Gastrocnemius medialis (tissue), 4 donors: ENCODE measurements at regions not wholly inside any gene's neighbourhood (a gene's known extent, or its start where the extent isn't known, plus 50 kb on each side); places are given as distances from the start of the nearest gene placed in this dataset.
"Not testable (repeated sequence)": the region's sequence is repeated elsewhere in the genome, so short reads cannot be mapped to it uniquely, and the experiment has no call there.

Experiments
- ATAC-seq, 2 donors: fragments of 150-250 bp; one replicate each; pipeline ENCODE4 v1.9.1; 2016
- DNase-seq, 2 donors: peaks; one replicate each; pipeline ENCODE4 v3.0.0-alpha.2; 2019
- H3K27ac ChIP-seq, 4 donors: fragments of 200-600 bp; sonication (generic); 1 replicate in 1 of 4; 2 replicates in 3 of 4; pipeline ENCODE4 v1.5.1; 2016 to 2018; ENCODE audit warnings: mild to moderate bottlenecking in 2 of 4, moderate library complexity in 1 of 4
- H3K27me3 ChIP-seq, 3 donors: fragments of 200-600 bp; sonication (generic) in 2 of 3; 1 replicate in 1 of 3; 2 replicates in 2 of 3; pipeline versions ENCODE4 v1.5.1 to v1.6.0; 2016 to 2019; ENCODE audit warnings: mild to moderate bottlenecking in 1 of 3, moderate library complexity in 1 of 3
- H3K36me3 ChIP-seq, 2 donors: fragments of 200-600 bp; sonication (generic) in 1 of 2; one replicate each; pipeline ENCODE4 v1.5.1; 2017 to 2018
- H3K4me1 ChIP-seq, 2 donors: fragments of 200-600 bp; sonication (generic) in 1 of 2; one replicate each; pipeline ENCODE4 v1.5.1; 2016 to 2017; ENCODE audit warnings: mild to moderate bottlenecking in 2 of 2
- H3K4me3 ChIP-seq, 4 donors: fragments of 200-600 bp; sonication (generic) in 3 of 4; 1 replicate in 1 of 4; 2 replicates in 3 of 4; pipeline ENCODE4 v1.5.1; 2016 to 2019; ENCODE audit warnings: mild to moderate bottlenecking in 2 of 4
- H3K9me3 ChIP-seq, 3 donors: fragments of 200-600 bp; sonication (generic) in 2 of 3; 1 replicate in 1 of 3; 2 replicates in 2 of 3; pipeline ENCODE4 v1.5.1; 2016 to 2019
- CTCF ChIP-seq, 5 experiments: fragments of 450-650 bp in 3 of 5; fragments of 200-600 bp in 2 of 5; sonication (generic) in 2 of 5; IDR thresholded peaks in 4 of 5; conservative IDR thresholded peaks in 1 of 5; 1 replicate in 4 of 5; 2 replicates in 1 of 5; pipeline ENCODE4 v1.5.1; 2016 to 2019; ENCODE audit warnings: antibody characterized with exemption in 5 of 5, mild to moderate bottlenecking in 3 of 5, moderate library complexity in 3 of 5
- POLR2A ChIP-seq, 2 donors: fragments of 450-650 bp; IDR thresholded peaks; one replicate each; pipeline ENCODE4 v1.6.1; 2017; ENCODE audit warnings: antibody characterized with exemption in 2 of 2, mild to moderate bottlenecking in 2 of 2, moderate library complexity in 2 of 2
- in situ Hi-C, 4 donors: fragments of 200-750 bp; cut with MboI; loops; one replicate each; pipeline versions ENCODE4 v1.15.0 to v1.8.0; 2017; ENCODE audit warnings: low sequenced_read_pairs in 4 of 4
- intact Hi-C: fragments of 100-400 bp; cut with DNase I; formaldehyde crosslinking; loops from one replicate; pipeline ENCODE4 v1.15.1; 2023; ENCODE audit warnings: low total_unique reads

- H3K9me3 ChIP-seq, result no peaks in the 10 kb centered on the region
- TF ChIP-seq POLR2A (IDR thresholded peaks at IDR 0.05) (no peak), CTCF (IDR thresholded peaks at IDR 0.05 in 4 of 5, conservative IDR thresholded peaks at IDR 0.05 in 1 of 5) (peak in 4 of 5 experiments; percentile 14 to 54 (median 53))
- no peak overlapping the region for H3K27ac ChIP-seq
- DNase-seq (peak; percentile 44 to 65), ATAC-seq (peak; percentile 78 to 87)
- H3K27me3 ChIP-seq, result peaks cover 0 to 3% (median 0%) of the 10 kb centered on the region in 3 donors
- intact Hi-C loops (loop anchor here (10.0 kb wide), 2 partner anchors 215 to 335 kb away; no protein-coding TSS in a partner anchor), in situ Hi-C loops (loop anchor here in 2 of 4 donors (10.0 kb wide), 3 partner anchors 135 to 555 kb away; no protein-coding TSS in a partner anchor)
- no peaks in the 10 kb centered on the region for H3K4me1 ChIP-seq
- H3K36me3 ChIP-seq, result no peaks in the 10 kb centered on the region
- H3K4me3 ChIP-seq, result no peak overlapping the region
These were observed 90.6 kb upstream of the AKAP13 start for GRCh38 chr15:85289677-85290365.

- not testable (repeated sequence) for H3K36me3 ChIP-seq, H3K4me3 ChIP-seq, ATAC-seq, H3K9me3 ChIP-seq, DNase-seq, H3K4me1 ChIP-seq, H3K27me3 ChIP-seq, H3K27ac ChIP-seq
- intact Hi-C loops, result loop anchor here (10.0 kb wide), 1 partner anchor 212 kb away; no protein-coding TSS in a partner anchor
- in situ Hi-C loops, result loop anchor here in 2 of 4 donors (10.0 kb wide), 3 partner anchors 132 to 552 kb away; no protein-coding TSS in a partner anchor
These were observed 87.8 kb upstream of the AKAP13 start for GRCh38 chr15:85292583-85292982.

DNA sequence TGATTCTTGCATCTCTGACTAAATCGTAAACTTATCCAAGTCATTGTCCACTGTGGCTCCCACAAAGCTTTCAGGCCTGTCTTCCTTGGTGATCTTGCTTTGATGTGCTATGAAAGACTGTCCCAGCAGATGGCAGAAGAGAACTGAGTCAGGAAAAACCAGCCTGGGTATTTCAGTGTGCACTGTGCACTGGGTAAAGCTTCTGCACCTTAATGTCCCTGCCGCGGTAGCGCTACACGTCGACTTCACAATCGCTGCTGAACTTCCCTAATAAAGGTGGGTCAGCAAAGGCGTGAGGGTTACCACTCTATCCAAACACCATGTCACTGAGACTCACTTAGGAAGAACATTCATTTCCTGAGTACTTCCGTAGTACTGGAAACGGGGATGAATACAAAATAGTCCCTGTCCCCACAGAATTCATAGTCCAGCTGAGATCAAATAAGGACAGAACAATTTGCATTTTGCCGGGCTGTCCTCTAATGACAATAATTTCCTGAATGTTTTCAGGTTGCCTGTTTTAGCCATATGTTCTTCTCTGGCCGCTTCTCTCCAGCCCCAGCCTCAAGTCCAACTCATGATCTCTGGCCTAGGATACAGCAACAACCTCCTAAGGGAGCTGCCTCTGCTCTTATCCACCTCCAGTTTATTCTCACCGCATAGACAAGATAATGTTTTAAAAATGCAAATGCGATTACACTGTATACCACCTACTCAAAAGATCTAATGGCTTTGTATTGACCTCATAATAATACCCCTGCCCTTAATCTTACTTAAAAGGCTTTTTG lies 83.6 kb upstream of the AKAP13 start:
- Histone ChIP-seq H3K27ac (peak overlapping the region in 1 of 4 donors; percentile 24), H3K4me1 (no peaks in the 10 kb centered on the region), H3K27me3 (no peaks in the 10 kb centered on the region), H3K4me3 (peak overlapping the region; percentile 22 to 50 (median 36)), H3K36me3 (no peaks in the 10 kb centered on the region), H3K9me3 (no peaks in the 10 kb centered on the region)
- intact Hi-C loops (loop anchor here (2.0 to 10.0 kb wide), 3 partner anchors 34 to 208 kb away; no protein-coding TSS in a partner anchor), in situ Hi-C loops (loop anchor here in 2 of 4 donors (10.0 kb wide), 3 partner anchors 128 to 548 kb away; no protein-coding TSS in a partner anchor)
- TF ChIP-seq CTCF (IDR thresholded peaks at IDR 0.05 in 4 of 5, conservative IDR thresholded peaks at IDR 0.05 in 1 of 5) (peak; percentile 52 to 80 (median 68)), POLR2A (IDR thresholded peaks at IDR 0.05) (no peak)
- peak; percentile 20 to 55 for DNase-seq
- peak; percentile 97 to 99 for ATAC-seq

- no peak overlapping the region for H3K27ac ChIP-seq
- no peaks in the 10 kb centered on the region for H3K4me1 ChIP-seq
- in situ Hi-C loops (loop anchor here in 2 of 4 donors (10.0 kb wide), 3 partner anchors 127 to 547 kb away; no protein-coding TSS in a partner anchor), intact Hi-C loops (loop anchor here (2.0 to 10.0 kb wide), 3 partner anchors 33 to 207 kb away; no protein-coding TSS in a partner anchor)
- ATAC-seq (no peak), DNase-seq (no peak)
- no peak overlapping the region for H3K4me3 ChIP-seq
- H3K27me3 ChIP-seq, result no peaks in the 10 kb centered on the region
- H3K9me3 ChIP-seq, result no peaks in the 10 kb centered on the region
- TF ChIP-seq CTCF (IDR thresholded peaks at IDR 0.05 in 4 of 5, conservative IDR thresholded peaks at IDR 0.05 in 1 of 5) (no peak), POLR2A (IDR thresholded peaks at IDR 0.05) (no peak)
- no peaks in the 10 kb centered on the region for H3K36me3 ChIP-seq
These were observed 82.9 kb upstream of the AKAP13 start for GRCh38 chr15:85297537-85297936.
